NCI-H2171 treated with DMSO at 0.1 percent for 48 hours (cell line): ENCODE measurements at regions not wholly inside any gene's neighbourhood (a gene's known extent, or its start where the extent isn't known, plus 50 kb on each side); places are given as distances from the start of the nearest gene placed in this dataset.

ENCODE experiments used
- DNase-seq: peaks from one replicate; lab custom pipeline; 2025; lab: John Stamatoyannopoulos, UW

DNA sequence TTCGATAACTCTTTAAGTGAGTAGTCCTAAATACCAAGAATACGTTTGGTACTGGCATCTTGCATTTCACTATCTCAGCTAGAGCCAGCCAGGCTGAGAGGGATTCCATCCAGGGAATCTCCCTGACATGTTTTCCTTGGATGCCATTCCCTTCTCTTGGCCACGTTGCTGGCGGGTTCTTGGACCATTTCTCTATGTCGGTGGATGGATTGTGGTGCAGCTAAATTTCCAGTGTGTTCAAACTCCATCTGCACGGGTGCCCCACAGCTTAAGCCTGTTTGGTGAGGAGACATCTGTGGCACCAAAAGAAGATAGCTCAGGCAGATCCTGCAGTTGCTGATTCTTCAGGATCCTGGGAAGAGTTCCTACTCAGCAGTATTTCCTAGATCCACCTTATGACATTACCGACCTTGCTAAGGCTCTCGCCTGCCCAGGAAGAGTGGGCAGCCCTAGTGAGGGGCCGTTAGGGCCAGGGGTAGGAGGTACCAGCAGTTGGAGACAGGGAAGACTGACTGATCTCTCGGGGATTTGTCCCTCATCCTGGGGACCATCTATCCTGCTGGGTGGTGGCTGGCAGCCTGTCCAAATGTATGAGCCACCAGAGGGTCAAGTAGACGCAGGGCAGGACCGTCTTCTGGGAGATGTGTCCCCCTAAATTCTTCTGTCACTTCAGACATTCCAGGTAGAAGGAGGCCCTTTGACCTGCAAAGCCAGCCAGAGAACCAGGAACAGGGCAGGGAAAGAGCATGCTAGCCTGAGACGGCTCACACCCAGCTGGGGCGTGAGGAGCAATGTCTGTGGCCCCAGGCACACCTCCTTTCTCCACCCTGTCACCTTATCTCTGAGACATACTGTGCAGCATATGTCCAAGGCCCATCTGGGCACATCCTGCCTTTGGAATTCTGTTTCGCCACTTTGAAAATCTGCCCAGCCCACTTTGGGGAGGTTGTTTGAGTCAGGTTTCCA is 72.6 kb upstream of the CAPRIN2 start:
- DNase-seq = no peak

DNA sequence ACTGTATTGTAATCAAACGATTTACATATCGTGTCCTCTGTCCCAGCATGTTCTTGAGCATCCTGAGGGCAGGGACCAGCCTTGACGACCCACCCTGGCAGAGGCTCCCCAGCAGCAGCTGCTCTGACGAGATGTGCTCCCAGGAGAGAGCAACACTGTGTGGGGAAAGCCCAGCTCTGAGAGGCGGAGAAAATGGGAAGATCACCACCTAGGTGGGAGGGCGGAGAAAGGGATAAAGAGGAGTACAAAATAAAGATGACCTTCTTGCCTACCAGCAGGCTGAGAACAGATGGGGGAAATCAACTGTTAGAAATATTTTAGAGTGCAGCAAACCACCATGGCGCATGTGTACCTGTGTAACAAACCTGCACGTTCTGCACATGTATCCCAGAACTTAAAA is 71.5 kb upstream of the CAPRIN2 start:
- no peak for DNase-seq

DNA sequence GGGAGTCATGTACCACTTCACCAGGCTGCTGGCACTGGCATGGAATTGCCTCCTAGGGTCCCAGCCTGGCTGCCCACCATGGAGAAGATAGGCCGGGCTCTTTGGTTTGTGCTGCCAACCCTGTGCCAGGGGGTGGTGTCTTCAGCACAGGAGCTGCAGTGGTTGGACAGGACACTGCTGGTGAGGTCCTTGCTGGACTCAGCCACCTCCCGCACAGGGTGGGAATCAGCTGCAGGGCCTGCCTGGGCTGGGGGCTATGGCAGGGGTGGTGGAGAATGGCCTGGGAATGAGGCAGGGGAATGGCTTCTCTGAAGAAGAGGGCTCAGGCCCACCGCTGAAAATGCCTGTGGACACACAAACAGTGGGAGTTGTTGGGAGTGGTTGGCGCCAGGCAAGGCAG is 70.6 kb upstream of the CAPRIN2 start:
- DNase-seq = no peak

DNA sequence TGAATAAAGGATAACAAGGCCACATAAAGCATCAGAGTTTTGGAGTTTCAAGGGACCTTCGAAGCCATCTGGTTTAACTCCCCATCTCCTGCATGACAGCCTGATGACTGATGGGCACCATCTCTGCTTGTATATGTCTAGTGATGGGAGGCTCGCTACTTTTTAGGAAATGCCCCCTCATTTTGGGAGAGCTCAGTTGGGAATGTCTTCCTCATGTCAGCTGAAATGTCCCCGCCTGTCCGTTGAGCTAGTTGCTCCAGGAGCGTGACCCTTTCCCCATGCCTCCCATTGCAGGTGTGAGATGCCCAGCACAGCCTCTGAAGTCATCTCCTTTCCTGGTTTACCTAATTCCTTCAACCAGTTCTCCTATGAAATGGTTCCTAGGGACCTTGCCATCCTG is 69.6 kb upstream of the CAPRIN2 start:
- no peak for DNase-seq

DNA sequence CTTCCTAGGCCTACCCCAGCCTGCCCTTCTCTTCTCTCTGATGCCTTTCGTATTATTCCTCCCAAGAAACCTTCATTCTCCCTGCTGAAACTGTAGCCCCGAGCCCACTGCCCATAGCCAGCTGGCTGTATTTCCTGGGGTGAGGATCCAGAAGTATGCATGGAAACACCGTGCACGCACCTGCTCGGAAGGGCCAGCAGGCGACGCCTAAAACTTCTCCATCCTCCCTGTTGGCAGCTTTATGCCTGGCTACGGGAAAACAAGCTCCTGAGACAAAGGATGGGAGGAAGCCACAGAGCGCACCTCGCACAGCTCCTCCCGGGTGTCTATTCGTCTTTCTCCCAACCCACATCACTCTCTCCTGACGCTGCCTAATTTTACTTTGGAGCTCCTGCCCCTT is 69.0 kb upstream of the CAPRIN2 start:
- DNase-seq = no peak

DNA sequence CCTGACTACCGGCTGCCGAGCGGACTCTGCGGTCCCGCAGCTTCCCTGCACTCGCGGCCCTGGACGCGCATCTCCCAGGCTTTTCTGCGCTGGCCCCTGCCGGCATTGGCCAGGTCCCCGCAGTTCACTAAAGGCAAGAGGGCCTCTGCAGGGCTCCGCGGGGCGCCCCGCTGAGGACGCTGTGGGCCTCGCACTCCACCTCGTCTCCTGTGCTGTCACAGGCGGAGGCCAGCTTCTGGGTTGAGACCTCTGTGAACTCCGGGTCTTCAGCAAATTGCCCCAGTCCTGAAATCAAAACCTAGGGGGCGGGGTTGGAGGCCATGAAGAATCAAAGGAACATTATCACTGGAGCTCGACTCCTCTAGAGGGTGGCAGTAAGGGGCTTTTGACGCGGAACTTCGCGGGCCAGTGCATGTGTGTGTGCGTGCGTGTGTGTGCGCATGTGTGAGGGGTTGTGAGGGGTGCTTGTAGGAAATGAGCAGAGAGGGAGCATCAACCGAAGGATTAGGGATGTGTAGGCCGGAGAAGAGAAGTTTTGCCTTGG is 68.5 kb upstream of the CAPRIN2 start:
- no peak for DNase-seq

DNA sequence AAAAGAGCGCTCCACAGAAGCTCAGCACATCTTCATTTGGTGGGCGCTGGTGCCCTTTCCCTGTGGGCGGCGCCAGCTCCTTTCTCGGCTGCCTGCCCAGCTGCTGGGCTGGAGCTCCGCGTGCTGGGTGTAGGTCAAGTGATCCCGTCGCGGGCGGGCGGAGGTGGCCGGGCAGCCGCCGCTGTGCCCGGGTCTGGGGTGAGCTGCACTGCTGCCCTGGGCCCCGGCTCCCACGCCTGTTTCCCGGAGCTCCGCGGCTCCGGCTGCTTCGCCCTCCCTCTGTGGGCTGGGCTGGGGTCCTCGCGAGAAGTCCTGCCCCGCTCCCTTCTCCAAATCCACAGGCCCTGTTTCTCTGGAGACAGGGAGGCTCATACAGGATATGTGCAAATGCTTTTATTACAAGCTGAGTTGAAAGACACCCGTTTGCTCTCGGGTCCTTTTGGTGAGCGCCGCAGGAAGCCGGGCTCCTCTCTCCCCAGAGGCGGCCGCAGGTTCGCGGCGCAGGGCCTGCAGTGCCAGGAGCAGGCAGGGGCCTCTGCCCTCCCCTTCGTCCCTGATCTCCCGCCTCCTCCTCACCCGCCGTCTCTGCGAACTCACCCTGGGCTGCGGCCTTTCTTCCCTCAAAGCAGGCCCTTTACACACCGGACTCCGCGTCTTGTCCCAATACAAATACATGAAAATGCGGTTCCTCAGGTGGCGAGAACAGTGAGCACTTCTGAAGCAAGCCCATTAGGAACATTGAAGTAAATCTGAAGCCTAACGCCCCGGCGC is 67.8 kb upstream of the CAPRIN2 start:
- DNase-seq = no peak

DNA sequence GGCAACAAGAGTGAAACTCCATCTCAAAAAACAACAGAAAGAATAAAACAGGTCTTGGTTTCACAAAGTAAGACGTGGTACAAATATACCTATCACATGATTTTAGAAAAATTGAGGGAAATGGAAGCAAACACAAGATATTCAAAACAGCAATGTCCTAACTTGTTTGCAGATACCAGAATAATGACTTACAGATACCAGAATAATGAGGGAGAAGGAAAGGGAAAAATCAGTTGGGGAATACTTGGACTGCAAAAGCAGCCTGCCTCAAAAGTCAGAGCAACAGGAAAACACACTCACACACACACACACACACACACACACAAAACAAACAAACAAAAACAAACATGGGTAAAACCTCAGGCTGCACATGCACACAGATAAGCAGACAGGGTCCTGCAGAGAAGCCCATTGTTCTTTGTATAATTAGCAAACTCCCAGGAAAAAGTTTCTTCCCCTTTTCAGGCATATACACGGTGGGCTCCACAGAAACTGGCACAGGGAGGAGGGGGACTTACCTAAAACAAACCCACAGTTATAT is 65.7 kb upstream of the CAPRIN2 start:
- no peak for DNase-seq

DNA sequence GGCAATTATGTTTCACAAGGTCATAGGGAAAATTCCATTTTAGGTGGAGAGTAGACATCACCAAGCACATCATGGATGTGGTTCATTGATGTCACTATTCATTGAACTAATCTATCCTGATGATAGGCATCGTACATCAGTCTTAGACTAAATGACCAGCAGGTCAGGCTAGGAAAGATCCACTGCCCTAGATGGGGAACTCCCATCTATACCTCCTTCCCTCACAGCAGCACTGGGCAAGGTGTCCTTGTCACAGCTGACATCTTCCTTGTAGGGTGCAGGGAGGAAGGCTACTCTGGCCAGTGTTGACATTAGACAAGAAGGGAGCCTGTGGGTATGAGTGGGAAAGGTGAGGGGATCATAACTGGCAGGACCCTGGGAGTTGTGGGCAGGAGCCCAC is 63.8 kb upstream of the CAPRIN2 start:
- DNase-seq = no peak

DNA sequence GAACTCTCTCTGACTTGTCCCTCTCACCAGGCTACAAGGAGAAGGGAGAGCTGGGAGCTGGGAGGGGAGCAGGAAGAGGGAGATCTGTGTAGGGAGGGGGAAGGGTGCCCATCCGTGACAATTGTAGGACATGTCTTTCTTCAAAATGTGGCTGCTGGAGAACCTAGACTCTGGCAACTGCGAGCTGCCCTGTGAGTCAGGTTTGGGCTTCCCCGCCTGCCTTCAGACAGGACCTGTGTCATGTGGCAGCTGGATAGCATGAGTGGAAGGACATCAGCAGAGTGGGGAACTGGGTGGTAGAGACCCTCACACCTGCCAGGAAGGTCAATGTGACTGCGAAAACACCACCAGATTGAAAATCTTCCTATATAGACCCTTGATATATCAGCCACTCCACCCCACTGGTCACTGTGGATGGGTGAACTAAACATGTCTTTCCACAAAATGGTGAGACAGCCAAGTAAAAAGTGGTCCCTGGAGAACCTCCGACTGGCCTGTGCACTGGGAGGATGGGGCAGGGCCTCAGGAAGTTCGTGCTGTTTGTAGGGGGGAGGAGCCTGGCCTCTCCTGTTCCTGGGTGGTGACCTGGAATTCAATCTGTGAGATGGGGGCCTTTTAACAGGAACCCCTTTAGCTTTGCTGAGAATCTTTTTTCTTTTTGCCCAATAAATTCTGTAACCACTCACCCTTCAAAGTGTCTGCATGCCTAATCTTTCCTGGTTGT is 62.2 kb upstream of the CAPRIN2 start:
- DNase-seq = no peak

DNA sequence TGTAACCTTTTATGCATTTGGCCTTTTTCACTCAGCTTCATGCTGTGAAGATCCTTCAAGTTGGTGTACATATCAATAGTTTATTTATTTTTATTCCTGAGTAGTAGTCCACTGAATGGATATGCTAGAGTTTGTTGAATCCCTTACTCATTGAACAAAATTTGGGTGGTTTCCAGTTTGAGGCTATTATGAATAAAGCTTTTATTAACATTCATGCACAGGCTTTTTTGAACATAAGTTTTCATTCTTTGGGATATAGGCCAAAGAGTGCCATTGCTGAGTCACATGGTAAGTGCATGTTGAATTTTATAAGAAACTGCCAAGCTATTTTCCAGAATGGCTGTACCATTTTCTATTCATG is 59.5 kb upstream of the CAPRIN2 start:
- no peak for DNase-seq

DNA sequence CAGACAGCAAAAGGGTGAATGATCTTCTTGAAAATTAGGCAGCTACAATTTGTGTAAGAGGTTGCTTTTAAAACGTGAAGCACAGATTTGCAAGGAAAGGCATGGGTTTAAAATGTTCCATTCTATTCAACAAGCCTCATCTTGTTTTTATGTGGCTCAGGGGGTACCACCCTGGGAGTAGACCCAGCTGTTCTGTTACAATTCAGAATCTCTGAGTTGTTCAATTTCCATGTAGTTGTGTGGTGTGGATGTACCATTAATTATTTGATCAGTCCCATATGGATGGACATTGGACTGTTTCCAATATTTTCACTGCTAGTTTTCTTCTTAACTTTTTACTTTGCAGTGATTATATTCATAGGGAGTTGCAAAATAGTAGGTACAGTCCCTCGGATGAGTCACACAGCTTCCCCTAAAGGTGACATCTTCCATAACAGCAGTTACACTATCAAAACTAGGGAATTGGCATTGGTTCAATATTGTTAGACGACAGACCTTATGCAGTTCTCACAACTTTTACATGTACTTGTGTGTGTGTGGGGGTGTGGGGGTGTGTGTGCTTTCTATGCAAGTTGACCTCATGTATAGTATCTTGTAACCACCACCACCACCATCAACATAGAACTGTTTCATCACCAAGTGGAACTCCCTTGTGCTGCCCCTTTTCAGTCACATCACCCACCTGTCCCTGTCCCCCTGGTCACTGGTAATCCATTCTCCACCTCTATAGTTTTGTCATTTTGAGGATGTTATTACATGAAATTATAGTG is 59.0 kb upstream of the CAPRIN2 start:
- DNase-seq = peak; percentile 38

DNA sequence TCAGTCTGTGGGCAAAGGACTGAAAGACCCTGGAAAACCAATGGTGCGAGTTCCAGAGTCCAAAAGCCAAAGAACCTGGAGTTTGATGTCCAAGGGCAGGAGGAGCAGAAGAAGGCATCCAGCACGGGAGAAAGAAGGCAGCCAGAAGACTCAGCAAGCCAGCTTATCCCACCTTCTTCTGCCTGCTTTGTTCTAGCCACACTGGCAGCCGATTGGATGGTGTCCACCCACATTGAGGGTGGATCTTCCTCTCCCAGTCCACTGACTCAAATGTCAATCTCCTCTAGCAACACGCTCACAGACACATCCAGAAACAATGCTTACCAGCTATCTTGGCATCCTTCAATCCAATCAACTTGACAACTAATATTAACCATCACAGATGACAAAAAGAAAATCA is 57.2 kb upstream of the CAPRIN2 start:
- DNase-seq = no peak

DNA sequence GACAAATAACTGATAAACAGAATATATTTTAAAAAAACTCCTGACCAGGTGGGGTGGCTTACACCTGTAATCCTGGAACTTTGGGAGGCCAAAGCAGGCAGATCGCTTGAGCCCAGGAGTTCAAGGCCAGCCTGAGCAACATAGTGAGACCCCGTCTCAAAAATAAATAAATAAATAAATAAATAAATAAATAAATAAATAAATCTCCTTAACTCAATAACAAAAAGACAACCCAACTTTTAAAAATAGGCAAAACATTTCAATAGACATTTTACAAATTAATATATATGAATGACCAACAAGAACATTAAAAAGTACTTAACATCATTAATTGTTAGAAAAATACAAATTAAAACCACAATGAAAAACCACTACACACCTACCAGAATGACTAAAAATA is 56.2 kb upstream of the CAPRIN2 start:
- DNase-seq = no peak

DNA sequence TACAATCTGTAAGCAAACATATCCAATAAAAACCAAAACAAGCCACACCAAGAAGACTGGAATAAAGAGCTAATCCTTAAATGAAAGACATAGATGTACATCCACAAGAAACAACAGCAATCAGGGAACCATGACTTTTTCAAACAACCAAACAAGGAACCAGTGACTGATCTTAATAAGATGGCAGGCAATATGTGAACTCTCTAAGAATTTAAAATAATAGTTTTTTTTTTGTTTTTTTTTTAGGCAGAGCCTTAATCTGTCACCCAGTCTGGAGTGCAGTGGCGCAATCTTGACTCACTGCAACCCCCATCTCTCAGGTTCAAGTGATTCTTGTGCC is 52.9 kb upstream of the CAPRIN2 start:
- no peak for DNase-seq

DNA sequence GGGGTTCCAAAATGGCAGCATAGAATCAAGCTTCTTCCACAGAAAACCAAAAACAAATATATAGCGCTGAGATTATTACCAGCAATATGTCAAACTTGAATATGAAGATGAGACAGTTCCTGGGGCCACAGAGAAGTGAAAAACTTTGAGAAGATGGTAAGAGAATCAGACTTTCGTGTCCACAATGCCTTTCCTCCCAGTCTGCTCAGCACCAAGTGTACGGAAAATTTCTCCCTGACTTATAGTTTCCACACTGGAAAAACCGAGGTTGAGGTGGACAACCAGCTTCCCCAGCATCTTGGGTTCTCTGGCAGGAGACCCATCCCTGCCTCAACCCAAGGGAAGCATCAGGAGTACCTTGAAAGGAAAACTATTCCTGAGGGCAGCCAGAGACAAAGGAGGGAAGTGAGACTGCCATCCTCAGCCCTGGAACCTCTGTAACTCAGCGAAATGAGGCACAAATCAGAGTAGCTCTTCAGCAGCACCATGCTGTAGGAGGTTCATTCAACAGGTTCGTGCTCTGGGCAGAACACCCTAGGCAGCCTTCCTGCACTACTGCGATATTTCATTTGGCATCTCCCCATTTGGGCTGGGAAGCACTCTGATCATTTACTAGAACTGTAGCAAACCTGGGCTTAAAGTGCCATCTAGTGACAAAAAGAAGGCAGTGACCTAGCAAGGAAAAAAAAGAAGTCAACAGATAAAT is 52.4 kb upstream of the CAPRIN2 start:
- DNase-seq = peak; percentile 87

DNA sequence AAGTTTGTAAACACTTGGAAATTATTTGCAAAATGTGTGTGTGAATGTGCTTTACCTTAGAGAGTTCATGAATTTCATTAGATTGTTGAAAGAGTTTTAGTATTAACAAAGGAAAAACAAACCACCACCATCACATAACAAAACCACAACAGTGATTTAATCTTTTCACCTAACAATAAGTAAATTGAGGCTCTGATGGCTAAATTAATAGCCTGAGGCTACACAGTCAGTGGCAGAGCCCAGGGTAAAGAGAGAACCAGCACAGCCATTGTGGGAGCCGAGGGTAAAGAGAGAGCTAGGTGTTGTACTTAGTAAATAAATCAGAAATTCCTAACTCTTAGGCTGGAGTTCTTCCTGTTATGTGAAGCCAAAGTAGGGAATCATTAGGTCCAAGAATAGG is 51.2 kb upstream of the CAPRIN2 start:
- DNase-seq = no peak
